GM13977 (cell line): ENCODE measurements at regions not wholly inside any gene's neighbourhood (a gene's known extent, or its start where the extent isn't known, plus 50 kb on each side); places are given as distances from the start of the nearest gene placed in this dataset.

Experiments
- DNase-seq: peaks from one replicate; pipeline ENCODE4 v3.0.0; 2012; ENCODE audit warnings: low spot score
- CTCF ChIP-seq: IDR thresholded peaks from 2 replicates; pipeline ENCODE4 v1.5.1; 2012; ENCODE audit warnings: mild to moderate bottlenecking, control low read depth; ENCODE audit not compliant: insufficient read depth; ENCODE audit errors: extremely low read depth, missing control alignments
- in situ Hi-C: fragments of 300-500 bp; cut with MboI; formaldehyde crosslinking; loops from one replicate; pipeline ENCODE4 v1.12.0; 2022; ENCODE audit warnings: low sequenced_read_pairs, low pct_unique_long_range_greater_than_20kb, mixed read lengths, inconsistent platforms; ENCODE audit not compliant: unreplicated experiment

- in situ Hi-C loops, result no loop called here
- no peak for TF ChIP-seq CTCF
- DNase-seq, result no peak
These were observed 546.4 kb downstream of the DTWD2 start for GRCh38 chr5:118441956-118442355.

GRCh38 chr5:118441034-118441433 lies 547.3 kb downstream of the DTWD2 start:
- no peak for TF ChIP-seq CTCF
- in situ Hi-C loops, result no loop called here
- DNase-seq, result no peak

GRCh38 chr5:118440496-118440895 lies 547.9 kb downstream of the DTWD2 start:
- in situ Hi-C loops, result no loop called here
- no peak for DNase-seq
- TF ChIP-seq CTCF, result no peak

GRCh38 chr5:118439831-118440230 lies 548.5 kb downstream of the DTWD2 start:
- no peak for TF ChIP-seq CTCF
- DNase-seq, result no peak
- in situ Hi-C loops, result no loop called here

GRCh38 chr5:118435131-118435530 lies 553.2 kb downstream of the DTWD2 start:
- in situ Hi-C loops, result no loop called here
- DNase-seq, result no peak
- TF ChIP-seq CTCF, result no peak

GRCh38 chr5:118434522-118434921 lies 553.8 kb downstream of the DTWD2 start:
- TF ChIP-seq CTCF, result no peak
- no peak for DNase-seq
- in situ Hi-C loops, result no loop called here

GRCh38 chr5:118430076-118430475 lies 558.3 kb downstream of the DTWD2 start:
- in situ Hi-C loops, result no loop called here

More at GRCh38 chr5:118430076-118430475, 558.3 kb downstream of the DTWD2 start:
- no peak for TF ChIP-seq CTCF
- DNase-seq, result no peak
